ENCODE measurements at regions not wholly inside any gene's neighbourhood (a gene's known extent, or its start where the extent isn't known, plus 50 kb on each side); places are given as distances from the start of the nearest gene placed in this dataset.

DNA sequence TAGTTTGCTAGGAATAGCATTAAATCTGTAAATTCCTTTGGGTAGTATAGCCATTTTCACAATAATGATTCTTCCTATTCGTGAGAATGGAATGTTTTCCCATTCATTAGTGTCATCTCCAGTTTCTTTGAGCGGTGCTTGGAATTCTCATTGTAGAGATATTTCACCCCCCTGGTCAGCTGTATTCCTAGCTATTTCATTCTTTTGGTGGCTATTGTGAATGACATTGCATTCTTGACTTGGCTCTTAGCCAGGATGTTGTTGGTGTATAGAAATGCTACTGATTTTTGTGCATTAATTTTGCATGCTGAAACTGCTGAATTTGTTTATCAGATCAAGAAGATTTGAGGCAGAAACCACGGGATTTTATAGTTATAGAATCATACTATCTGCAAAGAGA, 690.5 kb upstream of the ALCAM start:
- no peak for DNase-seq (ENCODE audit: low spot score)
- Histone ChIP-seq H3K36me3 (no peaks in the 10 kb centered on the region), H3K9me3 (no peaks in the 10 kb centered on the region), H3K27ac (no peak overlapping the region), H3K4me3 (no peak overlapping the region), H3K4me1 (ENCODE audit: control insufficient read depth in 1 of 2, low read depth in 2 of 2) (no peaks in the 10 kb centered on the region), H3K27me3 (replicated peaks; ENCODE audit: insufficient read depth) (no peaks in the 10 kb centered on the region)
- TF ChIP-seq, protein P1, sequence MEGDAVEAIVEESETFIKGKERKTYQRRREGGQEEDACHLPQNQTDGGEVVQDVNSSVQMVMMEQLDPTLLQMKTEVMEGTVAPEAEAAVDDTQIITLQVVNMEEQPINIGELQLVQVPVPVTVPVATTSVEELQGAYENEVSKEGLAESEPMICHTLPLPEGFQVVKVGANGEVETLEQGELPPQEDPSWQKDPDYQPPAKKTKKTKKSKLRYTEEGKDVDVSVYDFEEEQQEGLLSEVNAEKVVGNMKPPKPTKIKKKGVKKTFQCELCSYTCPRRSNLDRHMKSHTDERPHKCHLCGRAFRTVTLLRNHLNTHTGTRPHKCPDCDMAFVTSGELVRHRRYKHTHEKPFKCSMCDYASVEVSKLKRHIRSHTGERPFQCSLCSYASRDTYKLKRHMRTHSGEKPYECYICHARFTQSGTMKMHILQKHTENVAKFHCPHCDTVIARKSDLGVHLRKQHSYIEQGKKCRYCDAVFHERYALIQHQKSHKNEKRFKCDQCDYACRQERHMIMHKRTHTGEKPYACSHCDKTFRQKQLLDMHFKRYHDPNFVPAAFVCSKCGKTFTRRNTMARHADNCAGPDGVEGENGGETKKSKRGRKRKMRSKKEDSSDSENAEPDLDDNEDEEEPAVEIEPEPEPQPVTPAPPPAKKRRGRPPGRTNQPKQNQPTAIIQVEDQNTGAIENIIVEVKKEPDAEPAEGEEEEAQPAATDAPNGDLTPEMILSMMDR (IDR thresholded peaks at IDR 0.05), result no peak
- no peak for ATAC-seq (ENCODE audit: insufficient number of reproducible peaks, low FRiP score, low read depth)

DNA sequence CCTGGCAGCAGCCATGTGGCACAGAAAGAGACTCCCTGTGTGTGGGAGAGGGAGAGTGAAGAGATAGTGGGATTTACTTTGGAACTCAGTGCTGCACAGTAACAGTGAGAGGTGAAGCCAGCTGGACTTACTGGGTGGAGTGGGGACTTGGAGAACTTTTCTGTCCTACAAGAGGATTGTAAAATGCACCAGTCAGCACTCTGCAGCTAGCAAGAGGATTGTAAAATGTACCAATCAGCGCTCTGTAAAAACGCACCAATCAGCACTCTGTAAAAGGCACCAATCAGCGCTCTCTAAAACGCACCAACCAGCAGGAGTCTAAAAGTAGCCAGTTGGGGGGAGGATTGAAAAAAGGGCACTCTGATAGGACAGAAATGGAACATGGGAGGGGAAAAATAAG, 688.8 kb upstream of the ALCAM start:
- Histone ChIP-seq H3K27me3 (replicated peaks; ENCODE audit: insufficient read depth) (no peaks in the 10 kb centered on the region), H3K4me3 (no peak overlapping the region), H3K9me3 (no peaks in the 10 kb centered on the region), H3K36me3 (no peaks in the 10 kb centered on the region), H3K4me1 (ENCODE audit: control insufficient read depth in 1 of 2, low read depth in 2 of 2) (no peaks in the 10 kb centered on the region), H3K27ac (no peak overlapping the region)
- ATAC-seq (ENCODE audit: insufficient number of reproducible peaks, low FRiP score, low read depth) (no peak), DNase-seq (ENCODE audit: low spot score) (no peak)
- TF ChIP-seq, protein P1 (IDR thresholded peaks at IDR 0.05), result no peak

DNA sequence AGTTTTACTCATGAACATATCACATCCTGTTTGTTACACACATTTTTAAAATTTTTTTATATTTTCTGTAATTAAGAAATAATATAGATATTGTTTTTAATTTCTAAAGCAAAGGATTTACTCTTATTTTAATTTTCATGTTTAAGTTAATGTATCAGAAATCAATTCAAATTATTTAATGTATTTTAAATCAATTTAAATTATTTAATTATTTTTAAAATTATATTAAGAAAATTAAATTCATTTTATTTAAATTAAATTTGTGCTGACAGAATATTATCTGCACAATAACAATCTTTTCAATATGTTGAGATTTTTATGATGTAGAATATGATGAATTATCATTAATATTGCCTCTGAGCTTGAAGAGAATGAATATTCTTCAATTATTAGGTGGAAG, 681.2 kb upstream of the ALCAM start:
- Histone ChIP-seq H3K4me1 (ENCODE audit: control insufficient read depth in 1 of 2, low read depth in 2 of 2) (no peaks in the 10 kb centered on the region), H3K4me3 (no peak overlapping the region), H3K36me3 (no peaks in the 10 kb centered on the region), H3K27me3 (replicated peaks; ENCODE audit: insufficient read depth) (no peaks in the 10 kb centered on the region), H3K27ac (no peak overlapping the region), H3K9me3 (peaks cover 3% of the 10 kb centered on the region)
- no peak for ATAC-seq (ENCODE audit: insufficient number of reproducible peaks, low FRiP score, low read depth)
- TF ChIP-seq, protein P1 (IDR thresholded peaks at IDR 0.05), result no peak
- DNase-seq (ENCODE audit: low spot score), result no peak

DNA sequence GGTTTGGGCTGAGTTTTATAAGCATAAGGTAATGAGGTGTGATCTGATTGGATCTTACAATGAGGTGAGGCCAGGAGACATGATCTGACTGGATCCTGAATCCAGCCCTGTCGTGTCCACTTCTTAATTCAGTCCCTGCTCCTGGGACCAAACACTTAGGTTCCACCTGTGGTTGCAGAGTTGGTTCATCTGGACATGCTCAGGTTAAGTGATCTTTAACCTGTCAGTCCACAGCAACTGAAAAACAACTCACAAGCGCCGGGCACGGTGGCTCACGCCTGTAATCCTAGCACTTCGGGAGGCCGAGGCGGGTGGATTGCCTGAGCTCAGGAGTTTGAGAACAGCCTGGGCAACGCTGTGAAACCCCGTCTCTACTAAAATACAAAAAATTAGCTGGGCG, 679.3 kb upstream of the ALCAM start:
- TF ChIP-seq, protein P1 (IDR thresholded peaks at IDR 0.05), result no peak
- no peak overlapping the region for H3K27ac ChIP-seq
- H3K9me3 ChIP-seq, result peaks cover 3% of the 10 kb centered on the region
- H3K27me3 ChIP-seq (replicated peaks; ENCODE audit: insufficient read depth), result no peaks in the 10 kb centered on the region
- DNase-seq (ENCODE audit: low spot score), result no peak
- no peak overlapping the region for H3K4me3 ChIP-seq
- H3K36me3 ChIP-seq, result no peaks in the 10 kb centered on the region
- ATAC-seq (ENCODE audit: insufficient number of reproducible peaks, low FRiP score, low read depth), result no peak
- H3K4me1 ChIP-seq (ENCODE audit: control insufficient read depth in 1 of 2, low read depth in 2 of 2), result no peaks in the 10 kb centered on the region

DNA sequence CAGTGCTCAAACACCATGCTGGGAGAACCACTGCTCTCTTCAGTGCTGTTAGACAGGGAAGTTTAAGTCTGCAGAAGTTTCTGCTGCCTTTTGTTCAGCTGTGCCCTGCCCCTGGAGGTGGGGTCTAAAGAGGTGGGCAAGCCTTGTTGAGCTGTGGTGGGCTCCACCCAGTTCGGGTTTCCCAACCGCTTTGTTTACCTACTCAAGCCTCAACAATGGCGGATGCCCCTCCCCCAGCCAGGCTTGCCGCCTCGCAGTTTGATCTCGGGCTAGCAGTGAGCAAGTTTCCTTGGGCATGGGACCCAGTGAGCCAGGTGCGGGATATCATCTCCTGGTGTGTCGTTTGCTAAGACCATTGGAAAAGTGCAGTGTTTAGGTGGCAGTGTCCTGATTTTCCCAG, 670.2 kb upstream of the ALCAM start:
- H3K4me3 ChIP-seq, result no peak overlapping the region
- no peaks in the 10 kb centered on the region for H3K36me3 ChIP-seq
- no peak overlapping the region for H3K27ac ChIP-seq
- TF ChIP-seq, protein P1 (IDR thresholded peaks at IDR 0.05), result no peak
- ATAC-seq (ENCODE audit: insufficient number of reproducible peaks, low FRiP score, low read depth) (no peak), DNase-seq (ENCODE audit: low spot score) (no peak)
- H3K9me3 ChIP-seq, result no peaks in the 10 kb centered on the region
- H3K27me3 ChIP-seq (replicated peaks; ENCODE audit: insufficient read depth), result no peaks in the 10 kb centered on the region
- H3K4me1 ChIP-seq (ENCODE audit: control insufficient read depth in 1 of 2, low read depth in 2 of 2), result no peaks in the 10 kb centered on the region

Data from thoracic aorta (tissue), 2 donors.